ENCODE measurements at regions not wholly inside any gene's neighbourhood (a gene's known extent, or its start where the extent isn't known, plus 50 kb on each side); places are given as distances from the start of the nearest gene placed in this dataset.

GRCh38 chr13:58998716-58999115 lies 1165.0 kb downstream of the DIAPH3 start:
- Histone ChIP-seq H3K9me3 (ENCODE audit: control insufficient read depth, insufficient read depth, low read depth, low read length) (no peaks in the 10 kb centered on the region), H3K9ac (ENCODE audit: low read length) (no peak overlapping the region), H3K4me1 (ENCODE audit: control insufficient read depth, insufficient read depth, low read length) (no peaks in the 10 kb centered on the region), H3K27me3 (ENCODE audit: control insufficient read depth, insufficient read depth, low read length) (no peaks in the 10 kb centered on the region), H3K36me3 (ENCODE audit: control insufficient read depth, insufficient read depth, low read length) (no peaks in the 10 kb centered on the region), H3K4me3 (ENCODE audit: low read depth, low read length) (no peak overlapping the region), H3K27ac (ENCODE audit: low read depth, low read length) (no peak overlapping the region)

- Histone ChIP-seq H3K27ac (ENCODE audit: low read depth, low read length) (no peak overlapping the region), H3K27me3 (ENCODE audit: control insufficient read depth, insufficient read depth, low read length) (no peaks in the 10 kb centered on the region), H3K36me3 (ENCODE audit: control insufficient read depth, insufficient read depth, low read length) (no peaks in the 10 kb centered on the region), H3K4me3 (ENCODE audit: low read depth, low read length) (no peak overlapping the region), H3K4me1 (ENCODE audit: control insufficient read depth, insufficient read depth, low read length) (no peaks in the 10 kb centered on the region), H3K9me3 (ENCODE audit: control insufficient read depth, insufficient read depth, low read depth, low read length) (no peaks in the 10 kb centered on the region), H3K9ac (ENCODE audit: low read length) (no peak overlapping the region)
Observed at GRCh38 chr13:58999851-59000250, 1163.9 kb downstream of the DIAPH3 start.

GRCh38 chr13:59000770-59001169 lies 1163.0 kb downstream of the DIAPH3 start:
- H3K9ac ChIP-seq (ENCODE audit: low read length) = no peak overlapping the region
- H3K4me3 ChIP-seq (ENCODE audit: low read depth, low read length) = no peak overlapping the region
- H3K4me1 ChIP-seq (ENCODE audit: control insufficient read depth, insufficient read depth, low read length) = no peaks in the 10 kb centered on the region
- H3K27me3 ChIP-seq (ENCODE audit: control insufficient read depth, insufficient read depth, low read length) = no peaks in the 10 kb centered on the region
- H3K27ac ChIP-seq (ENCODE audit: low read depth, low read length) = no peak overlapping the region
- no peaks in the 10 kb centered on the region for H3K36me3 ChIP-seq (ENCODE audit: control insufficient read depth, insufficient read depth, low read length)
- no peaks in the 10 kb centered on the region for H3K9me3 ChIP-seq (ENCODE audit: control insufficient read depth, insufficient read depth, low read depth, low read length)

DNA sequence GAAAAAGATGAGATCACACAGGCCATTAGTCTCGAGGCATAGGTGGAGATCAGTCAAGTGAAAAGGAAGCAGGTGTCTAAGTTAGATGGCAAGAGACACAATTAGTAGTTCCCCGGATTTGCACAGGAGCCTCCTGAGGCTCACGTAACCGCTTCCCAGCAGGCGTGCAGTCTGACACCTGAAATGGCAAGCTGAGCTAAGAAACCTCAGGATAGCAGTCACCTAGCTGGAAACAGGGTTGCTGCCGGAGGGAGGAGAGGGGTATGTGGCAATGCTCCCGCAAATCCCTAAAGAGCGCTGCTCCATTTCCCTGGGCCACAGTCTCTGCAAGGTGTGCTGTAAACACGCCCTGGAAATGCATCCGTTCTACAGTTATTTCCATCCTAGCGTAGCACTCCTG lies 1151.0 kb downstream of the DIAPH3 start:
- no peaks in the 10 kb centered on the region for H3K27me3 ChIP-seq (ENCODE audit: control insufficient read depth, insufficient read depth, low read length)
- H3K9me3 ChIP-seq (ENCODE audit: control insufficient read depth, insufficient read depth, low read depth, low read length) = no peaks in the 10 kb centered on the region
- H3K4me1 ChIP-seq (ENCODE audit: control insufficient read depth, insufficient read depth, low read length) = no peaks in the 10 kb centered on the region
- H3K9ac ChIP-seq (ENCODE audit: low read length) = no peak overlapping the region
- no peak overlapping the region for H3K27ac ChIP-seq (ENCODE audit: low read depth, low read length)
- H3K4me3 ChIP-seq (ENCODE audit: low read depth, low read length) = no peak overlapping the region
- no peaks in the 10 kb centered on the region for H3K36me3 ChIP-seq (ENCODE audit: control insufficient read depth, insufficient read depth, low read length)

- Histone ChIP-seq H3K27ac (ENCODE audit: low read depth, low read length) (no peak overlapping the region), H3K27me3 (ENCODE audit: control insufficient read depth, insufficient read depth, low read length) (no peaks in the 10 kb centered on the region), H3K4me3 (ENCODE audit: low read depth, low read length) (no peak overlapping the region), H3K4me1 (ENCODE audit: control insufficient read depth, insufficient read depth, low read length) (peaks cover 4% of the 10 kb centered on the region; the same call in 1 of the 2 replicates), H3K9ac (ENCODE audit: low read length) (no peak overlapping the region), H3K9me3 (ENCODE audit: control insufficient read depth, insufficient read depth, low read depth, low read length) (no peaks in the 10 kb centered on the region), H3K36me3 (ENCODE audit: control insufficient read depth, insufficient read depth, low read length) (no peaks in the 10 kb centered on the region)
Observed at GRCh38 chr13:59016250-59016649, 1147.5 kb downstream of the DIAPH3 start.

- no peaks in the 10 kb centered on the region for H3K4me1 ChIP-seq (ENCODE audit: control insufficient read depth, insufficient read depth, low read length)
- H3K27me3 ChIP-seq (ENCODE audit: control insufficient read depth, insufficient read depth, low read length) = no peaks in the 10 kb centered on the region
- no peak overlapping the region for H3K4me3 ChIP-seq (ENCODE audit: low read depth, low read length)
- no peak overlapping the region for H3K27ac ChIP-seq (ENCODE audit: low read depth, low read length)
- no peaks in the 10 kb centered on the region for H3K36me3 ChIP-seq (ENCODE audit: control insufficient read depth, insufficient read depth, low read length)
- no peaks in the 10 kb centered on the region for H3K9me3 ChIP-seq (ENCODE audit: control insufficient read depth, insufficient read depth, low read depth, low read length)
- H3K9ac ChIP-seq (ENCODE audit: low read length) = no peak overlapping the region
Observed at GRCh38 chr13:59024434-59024833, 1139.3 kb downstream of the DIAPH3 start.

DNA sequence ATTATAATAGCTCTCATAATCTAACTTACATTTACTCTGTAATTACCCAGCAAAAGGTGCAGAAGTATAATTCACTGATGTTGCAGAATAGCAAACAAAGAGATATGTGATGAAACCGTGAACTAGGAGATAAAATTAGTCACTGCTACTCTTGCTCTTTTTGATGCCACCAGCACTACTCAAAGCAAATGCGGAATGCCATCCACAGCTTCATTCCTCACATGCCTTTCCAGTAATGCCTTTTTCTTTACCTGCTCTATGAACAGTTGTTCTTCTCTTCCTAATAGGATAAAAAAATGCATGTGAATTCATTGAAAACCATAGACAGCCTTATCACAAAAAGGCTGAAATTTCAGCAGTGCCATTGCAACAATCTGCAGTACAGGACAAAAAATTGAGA lies 1129.5 kb downstream of the DIAPH3 start:
- Histone ChIP-seq H3K4me1 (ENCODE audit: control insufficient read depth, insufficient read depth, low read length) (no peaks in the 10 kb centered on the region), H3K4me3 (ENCODE audit: low read depth, low read length) (no peak overlapping the region), H3K27ac (ENCODE audit: low read depth, low read length) (no peak overlapping the region), H3K9me3 (ENCODE audit: control insufficient read depth, insufficient read depth, low read depth, low read length) (no peaks in the 10 kb centered on the region), H3K9ac (ENCODE audit: low read length) (no peak overlapping the region), H3K36me3 (ENCODE audit: control insufficient read depth, insufficient read depth, low read length) (no peaks in the 10 kb centered on the region), H3K27me3 (ENCODE audit: control insufficient read depth, insufficient read depth, low read length) (no peaks in the 10 kb centered on the region)

DNA sequence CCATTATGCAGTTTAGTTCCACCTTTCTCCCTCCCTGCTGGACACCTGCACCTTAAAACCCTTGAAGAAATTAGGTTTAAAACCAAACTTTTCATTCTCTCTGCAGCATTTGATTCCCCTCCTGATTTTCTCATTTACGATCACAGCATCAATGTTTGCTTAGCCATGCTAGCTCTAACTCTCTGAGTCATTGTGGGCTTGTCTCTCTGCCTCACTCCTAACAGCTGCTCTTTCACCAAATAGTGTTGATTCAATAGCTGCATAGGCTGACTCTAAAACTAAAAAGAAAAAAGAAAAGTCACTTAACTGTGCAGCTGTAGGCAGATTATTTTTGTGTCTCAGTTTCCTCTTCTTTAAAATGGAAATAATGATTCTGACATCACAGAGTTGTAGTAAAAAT lies 1124.9 kb downstream of the DIAPH3 start:
- Histone ChIP-seq H3K36me3 (ENCODE audit: control insufficient read depth, insufficient read depth, low read length) (no peaks in the 10 kb centered on the region), H3K9ac (ENCODE audit: low read length) (no peak overlapping the region), H3K4me3 (ENCODE audit: low read depth, low read length) (no peak overlapping the region), H3K9me3 (ENCODE audit: control insufficient read depth, insufficient read depth, low read depth, low read length) (no peaks in the 10 kb centered on the region), H3K27ac (ENCODE audit: low read depth, low read length) (no peak overlapping the region), H3K27me3 (ENCODE audit: control insufficient read depth, insufficient read depth, low read length) (no peaks in the 10 kb centered on the region), H3K4me1 (ENCODE audit: control insufficient read depth, insufficient read depth, low read length) (peaks cover 7% of the 10 kb centered on the region)

GRCh38 chr13:59043016-59043415 lies 1120.7 kb downstream of the DIAPH3 start:
- no peaks in the 10 kb centered on the region for H3K36me3 ChIP-seq (ENCODE audit: control insufficient read depth, insufficient read depth, low read length)
- peaks cover 7% of the 10 kb centered on the region for H3K4me1 ChIP-seq (ENCODE audit: control insufficient read depth, insufficient read depth, low read length)
- no peak overlapping the region for H3K4me3 ChIP-seq (ENCODE audit: low read depth, low read length)
- no peaks in the 10 kb centered on the region for H3K27me3 ChIP-seq (ENCODE audit: control insufficient read depth, insufficient read depth, low read length)
- no peak overlapping the region for H3K27ac ChIP-seq (ENCODE audit: low read depth, low read length)
- no peaks in the 10 kb centered on the region for H3K9me3 ChIP-seq (ENCODE audit: control insufficient read depth, insufficient read depth, low read depth, low read length)
- H3K9ac ChIP-seq (ENCODE audit: low read length) = no peak overlapping the region

DNA sequence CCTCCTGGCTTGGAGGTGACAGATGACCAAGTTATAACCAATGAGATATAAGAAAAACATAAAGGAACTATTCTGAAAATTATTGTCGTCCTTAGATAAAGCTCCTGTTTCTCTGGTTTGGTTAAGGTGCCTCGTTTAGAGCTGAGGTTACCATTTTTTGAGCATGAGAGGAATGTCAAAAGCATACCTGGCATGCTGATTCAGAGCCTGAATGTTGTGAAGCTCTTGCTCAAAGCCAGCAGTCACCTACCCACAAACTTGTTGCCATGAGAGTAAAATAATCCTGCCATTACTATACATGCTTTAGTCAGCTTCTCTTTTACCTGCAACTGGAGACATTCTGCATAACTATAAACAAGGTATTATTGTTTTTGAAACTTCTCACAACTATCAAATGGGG lies 1116.2 kb downstream of the DIAPH3 start:
- no peak overlapping the region for H3K27ac ChIP-seq (ENCODE audit: low read depth, low read length)
- no peaks in the 10 kb centered on the region for H3K9me3 ChIP-seq (ENCODE audit: control insufficient read depth, insufficient read depth, low read depth, low read length)
- H3K4me1 ChIP-seq (ENCODE audit: control insufficient read depth, insufficient read depth, low read length) = peaks cover 7% of the 10 kb centered on the region
- H3K4me3 ChIP-seq (ENCODE audit: low read depth, low read length) = no peak overlapping the region
- no peaks in the 10 kb centered on the region for H3K36me3 ChIP-seq (ENCODE audit: control insufficient read depth, insufficient read depth, low read length)
- H3K9ac ChIP-seq (ENCODE audit: low read length) = no peak overlapping the region
- H3K27me3 ChIP-seq (ENCODE audit: control insufficient read depth, insufficient read depth, low read length) = no peaks in the 10 kb centered on the region

DNA sequence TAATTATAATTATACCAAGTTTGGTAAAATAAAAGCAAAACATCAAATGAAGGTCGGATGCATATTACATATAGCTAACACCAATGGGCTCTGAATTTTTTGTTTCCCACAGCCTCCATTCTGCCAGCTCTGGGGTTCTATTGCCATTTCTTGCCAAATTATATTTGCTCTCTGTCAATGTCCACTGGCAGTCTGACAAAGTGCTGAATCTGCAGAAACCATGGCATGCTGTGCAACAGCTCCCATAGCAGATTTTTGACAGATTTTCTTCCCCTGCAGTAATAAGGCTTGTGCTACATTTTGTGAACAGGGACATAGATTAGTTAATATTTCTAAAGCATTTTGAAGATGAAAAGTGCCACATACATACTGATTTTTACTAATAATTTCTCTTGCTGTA lies 1102.1 kb downstream of the DIAPH3 start:
- Histone ChIP-seq H3K27me3 (ENCODE audit: control insufficient read depth, insufficient read depth, low read length) (no peaks in the 10 kb centered on the region), H3K9me3 (ENCODE audit: control insufficient read depth, insufficient read depth, low read depth, low read length) (no peaks in the 10 kb centered on the region), H3K4me3 (ENCODE audit: low read depth, low read length) (no peak overlapping the region), H3K4me1 (ENCODE audit: control insufficient read depth, insufficient read depth, low read length) (no peaks in the 10 kb centered on the region), H3K9ac (ENCODE audit: low read length) (no peak overlapping the region), H3K27ac (ENCODE audit: low read depth, low read length) (no peak overlapping the region), H3K36me3 (ENCODE audit: control insufficient read depth, insufficient read depth, low read length) (no peaks in the 10 kb centered on the region)

DNA sequence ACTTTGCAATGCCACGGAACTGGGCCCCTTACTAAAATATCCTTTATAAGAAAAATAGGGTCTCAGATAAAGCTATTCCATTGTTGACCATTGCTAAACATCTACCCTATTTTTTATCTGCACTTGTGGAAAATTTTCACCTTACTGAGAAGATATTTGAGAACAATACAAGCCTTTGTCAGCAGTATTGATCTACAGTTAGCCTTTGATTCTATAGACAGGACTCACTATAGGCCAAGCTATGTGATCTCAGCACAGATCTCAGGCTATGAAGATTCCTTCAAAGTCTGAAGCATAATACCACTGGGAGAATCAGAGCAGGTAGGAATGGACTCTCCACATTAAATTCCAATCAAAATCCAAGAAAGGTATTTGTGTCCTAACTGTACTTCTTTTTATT lies 1099.7 kb downstream of the DIAPH3 start:
- no peaks in the 10 kb centered on the region for H3K36me3 ChIP-seq (ENCODE audit: control insufficient read depth, insufficient read depth, low read length)
- H3K27ac ChIP-seq (ENCODE audit: low read depth, low read length) = no peak overlapping the region
- no peak overlapping the region for H3K9ac ChIP-seq (ENCODE audit: low read length)
- H3K4me1 ChIP-seq (ENCODE audit: control insufficient read depth, insufficient read depth, low read length) = no peaks in the 10 kb centered on the region
- H3K27me3 ChIP-seq (ENCODE audit: control insufficient read depth, insufficient read depth, low read length) = no peaks in the 10 kb centered on the region
- H3K4me3 ChIP-seq (ENCODE audit: low read depth, low read length) = no peak overlapping the region
- no peaks in the 10 kb centered on the region for H3K9me3 ChIP-seq (ENCODE audit: control insufficient read depth, insufficient read depth, low read depth, low read length)
